K562 (cell line): ENCODE measurements at regions not wholly inside any gene's neighbourhood (a gene's known extent, or its start where the extent isn't known, plus 50 kb on each side); places are given as distances from the start of the nearest gene placed in this dataset.

ENCODE experiments used
- ATAC-seq: fragments of 200-7000 bp; cut with Tn5 transposase; 3 replicates; pipeline ENCODE4 v1.9.1; 2020; ENCODE audit warnings: moderate library complexity
- BruUV-seq: library from RNA; stranded (reverse); fragments of 400-500 nt; replicated peaks from 2 replicates; lab custom pipeline; 2021; lab: Mats Ljungman, UMichigan
- CTCF ChIA-PET: fragments of 300-600 bp; formaldehyde crosslinking; extraction: SDS; loops from one replicate; lab custom pipeline; 2021; ENCODE audit warnings: low intra/inter-chr PET ratio; lab: Yijun Ruan, JAX
- POLR2A ChIA-PET: fragments of 300-600, 350-650 bp; sonication (Branson Sonifier 250); formaldehyde crosslinking; extraction: SDS; loops from one replicate; lab custom pipeline; 2021; ENCODE audit warnings: antibody characterized with exemption, inconsistent platforms; lab: Yijun Ruan, JAX
- DNase-seq, 4 experiments: peaks; one replicate each; pipeline versions ENCODE4 v3.0.0 to v3.0.0-alpha.2; 2011 to 2018; ENCODE audit warnings: low spot score in 3 of 4, mixed read lengths in 3 of 4; ENCODE audit errors: extremely low read depth in 1 of 4
- FAIRE-seq: peaks from 2 replicates; lab custom pipeline; 2011; peaks lifted over from hg19 to GRCh38; lab: Jason Lieb, UNC
- H2AFZ ChIP-seq: 2 replicates; pipeline ENCODE4 v1.6.0; 2011; ENCODE audit warnings: low read depth, low read length, control low read depth, inconsistent platforms
- H3K27ac ChIP-seq: fragments of 200-600 bp; 3 replicates; pipeline ENCODE4 v1.8.0; 2011; ENCODE audit warnings: low read depth, mild to moderate bottlenecking, control low read depth, inconsistent platforms, low read length, moderate library complexity, mixed read lengths; ENCODE audit errors: extremely low read depth
- H3K27me3 ChIP-seq, 2 experiments: fragments of 300-600 bp in 1 of 2; 2 replicates in 1 of 2; 3 replicates in 1 of 2; pipeline versions ENCODE4 v1.6.0 to v1.8.0; 2011; ENCODE audit warnings: inconsistent platforms in 2 of 2, low read length in 2 of 2, mild to moderate bottlenecking in 1 of 2, mixed read lengths in 1 of 2, moderate library complexity in 1 of 2; ENCODE audit not compliant: control insufficient read depth in 2 of 2, insufficient read depth in 2 of 2
- H3K36me3 ChIP-seq: fragments of 300-600 bp; 3 replicates; pipeline ENCODE4 v1.8.0; 2011; ENCODE audit warnings: mild to moderate bottlenecking, low read length, inconsistent platforms; ENCODE audit not compliant: control insufficient read depth, insufficient read depth
- H3K4me1 ChIP-seq, 2 experiments: fragments of 200-600 bp in 1 of 2; replicated peaks in 1 of 2; 2 replicates in 1 of 2; 3 replicates in 1 of 2; pipeline versions ENCODE4 v1.5.1 to v1.8.0; 2011; ENCODE audit warnings: inconsistent platforms in 2 of 2, low read length in 2 of 2, mild to moderate bottlenecking in 1 of 2, mixed read lengths in 1 of 2, moderate library complexity in 1 of 2; ENCODE audit not compliant: control insufficient read depth in 2 of 2, insufficient read depth in 2 of 2
- H3K4me2 ChIP-seq: 2 replicates; pipeline ENCODE4 v1.6.1; 2011; ENCODE audit warnings: low read length, control low read depth, inconsistent platforms, mixed read lengths; ENCODE audit not compliant: insufficient read depth
- H3K4me3 ChIP-seq: fragments of 200-600 bp; sonication (generic), shearing (Covaris generic); 2 replicates; pipeline ENCODE4 v1.5.1; 2016; ENCODE audit warnings: control low read depth, inconsistent platforms
- H3K79me2 ChIP-seq: fragments of 200-600 bp; 3 replicates; pipeline ENCODE4 v1.8.0; 2011; ENCODE audit warnings: low read length, inconsistent platforms; ENCODE audit not compliant: control insufficient read depth, insufficient read depth
- H3K9ac ChIP-seq, 2 experiments: 2 replicates each; pipeline versions ENCODE4 v1.6.0 to v1.6.1; 2011; ENCODE audit warnings: low read depth in 2 of 2, low read length in 2 of 2, control low read depth in 1 of 2, inconsistent platforms in 1 of 2, mild to moderate bottlenecking in 1 of 2, mixed read lengths in 1 of 2; ENCODE audit not compliant: insufficient read depth in 1 of 2
- H3K9me1 ChIP-seq: one replicate; pipeline ENCODE4 v1.6.0; 2011; ENCODE audit warnings: inconsistent platforms, mild to moderate bottlenecking, low read length, moderate library complexity; ENCODE audit not compliant: control insufficient read depth, insufficient read depth
- H3K9me3 ChIP-seq: replicated peaks from 2 replicates; pipeline ENCODE4 v1.5.1; 2011; ENCODE audit warnings: low read depth, low read length, inconsistent platforms; ENCODE audit not compliant: control insufficient read depth, insufficient read depth
- H4K20me1 ChIP-seq: replicated peaks from 2 replicates; pipeline ENCODE4 v1.6.1; 2011; ENCODE audit warnings: low read length, inconsistent platforms, mixed read lengths; ENCODE audit not compliant: control insufficient read depth, insufficient read depth
- MAFF ChIP-seq: IDR thresholded peaks from 2 replicates; pipeline ENCODE4 v1.6.1; 2012; ENCODE audit warnings: low read length, improper control_type of control experiment
- MAFG ChIP-seq: fragments of 450-650 bp; conservative IDR thresholded peaks from 2 replicates; pipeline ENCODE4 v1.6.1; 2016; ENCODE audit warnings: missing genetic modification characterization, missing compliant biosample characterization
- MAFK ChIP-seq: IDR thresholded peaks from 2 replicates; pipeline ENCODE4 v1.6.1; 2011; ENCODE audit warnings: low read length, improper control_type of control experiment
- NCOA4 ChIP-seq: fragments of 450-650 bp; IDR thresholded peaks from 2 replicates; pipeline ENCODE4 v1.6.1; 2018; ENCODE audit warnings: mild to moderate bottlenecking; ENCODE audit not compliant: partially characterized antibody
- PHB ChIP-seq: fragments of 250-450 bp; sonication (Bioruptor Pico); IDR thresholded peaks from 2 replicates; pipeline ENCODE4 v1.5.0; 2021
- SP2 ChIP-seq: IDR thresholded peaks from 2 replicates; pipeline ENCODE4 v1.6.1; 2011; ENCODE audit warnings: mild to moderate bottlenecking, low read depth, low read length, moderate library complexity; ENCODE audit not compliant: poor library complexity, severe bottlenecking; ENCODE audit errors: extremely low read depth
- SRSF1 ChIP-seq: fragments of 200-400 bp; formaldehyde crosslinking; IDR thresholded peaks from 2 replicates; pipeline ENCODE4 v1.6.1; 2017; ENCODE audit warnings: mild to moderate bottlenecking, low read depth, low read length, moderate library complexity
- ZNF316 ChIP-seq: fragments of 450-650 bp; IDR thresholded peaks from 2 replicates; pipeline ENCODE4 v1.6.1; 2016
- WGBS: fragments of 100-300 bp; shearing (Covaris generic); methylation state at CpG from one replicate; pipeline ENCODE4 v1.1.6; 2016; ENCODE audit warnings: low coverage, mixed read lengths; ENCODE audit not compliant: insufficient coverage; ENCODE audit errors: missing lambda C conversion rate; 5-methylcytosine and 5-hydroxymethylcytosine counted together
- in situ Hi-C: fragments of 300-500 bp; cut with MboI; formaldehyde crosslinking; loops from 4 replicates; pipeline ENCODE4 v1.15.0; 2018; ENCODE audit warnings: inconsistent platforms, mixed read lengths
- intact Hi-C: fragments of 100-400 bp; cut with micrococcal nuclease; formaldehyde crosslinking; loops from 2 replicates; pipeline ENCODE4 v1.14.2; 2022
- TF ChIP-seq, protein P1 (sequence below), 3 experiments: fragments of 200-800 bp in 1 of 3; sonication (Bioruptor generic) in 1 of 3; sonication (generic) in 1 of 3; formaldehyde crosslinking in 1 of 3; IDR thresholded peaks; 2 replicates each; pipeline versions ENCODE4 v1.6.1 to v1.8.0; 2016 to 2022; ENCODE audit warnings: mild to moderate bottlenecking in 2 of 3, missing compliant biosample characterization in 2 of 3, missing genetic modification characterization in 2 of 3, missing genetic modification reagents in 1 of 3
- TF ChIP-seq, protein P2 (sequence below), 2 experiments: fragments of 200-800 bp in 1 of 2; sonication (Bioruptor generic) in 1 of 2; sonication (generic) in 1 of 2; formaldehyde crosslinking in 1 of 2; IDR thresholded peaks in 1 of 2; conservative IDR thresholded peaks in 1 of 2; 2 replicates each; pipeline versions ENCODE4 v1.5.0 to v1.6.1; 2016 to 2020; ENCODE audit warnings: missing compliant biosample characterization in 1 of 2, missing genetic modification characterization in 1 of 2, missing genetic modification reagents in 1 of 2

DNA sequence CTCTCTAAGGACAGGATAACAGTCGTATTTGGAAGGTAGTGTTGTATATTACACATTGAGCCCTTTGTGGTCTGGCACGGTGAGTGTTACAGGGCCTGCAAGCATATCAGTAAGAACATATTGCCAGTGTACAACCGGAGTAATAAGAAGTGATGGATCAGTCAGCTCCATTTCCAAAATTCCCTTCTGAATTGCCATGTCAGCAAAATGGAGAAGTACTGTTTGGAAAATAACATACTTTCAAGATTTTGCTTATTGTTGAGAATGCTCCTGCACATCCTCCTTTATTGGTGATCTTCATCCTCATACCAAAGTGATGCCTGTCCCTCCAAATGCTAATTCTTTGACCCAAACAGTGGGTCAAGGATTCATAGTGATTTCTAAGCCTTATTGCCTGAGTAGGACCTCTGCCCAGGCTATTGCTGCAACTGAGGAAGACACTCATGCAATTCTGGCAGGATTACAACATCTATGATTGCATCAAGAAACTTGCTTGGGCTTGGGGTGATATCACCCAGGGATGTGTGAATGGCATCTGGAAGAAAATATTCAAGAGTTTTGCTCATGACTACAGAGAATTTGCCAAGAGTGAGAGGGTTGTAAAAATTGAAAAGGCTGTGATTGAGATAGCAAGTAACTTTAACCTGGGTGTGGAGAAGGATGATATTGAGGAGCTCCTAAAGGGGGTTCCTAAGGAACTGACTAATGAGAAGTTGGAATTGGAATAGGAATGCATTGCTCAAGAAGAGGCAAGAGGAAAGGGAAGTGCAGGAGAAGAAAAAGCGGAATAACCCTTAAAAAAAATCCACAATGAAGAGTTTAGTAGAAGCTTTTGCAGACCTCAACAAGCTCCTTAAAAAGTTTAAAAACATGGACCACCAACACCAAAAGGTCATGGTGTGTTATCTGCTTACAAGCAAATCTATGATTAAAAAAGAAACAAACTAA lies 452.2 kb upstream of the SORCS1 start:
- no peak overlapping the region for H2AFZ ChIP-seq
- TF ChIP-seq, protein P1, sequence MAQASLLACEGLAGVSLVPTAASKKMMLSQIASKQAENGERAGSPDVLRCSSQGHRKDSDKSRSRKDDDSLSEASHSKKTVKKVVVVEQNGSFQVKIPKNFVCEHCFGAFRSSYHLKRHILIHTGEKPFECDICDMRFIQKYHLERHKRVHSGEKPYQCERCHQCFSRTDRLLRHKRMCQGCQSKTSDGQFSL (CRISPR knock-in tag; IDR thresholded peaks at IDR 0.05): no peak
- TF ChIP-seq, protein P1 (tag; IDR thresholded peaks at IDR 0.05): no peak
- TF ChIP-seq SP2 (no peak), NCOA4 (no peak), MAFK (peak; percentile 88), PHB (CRISPR knock-in tag) (no peak), SRSF1 (no peak), MAFG (tag) (peak; percentile 51; the same call in 1 of the 2 replicates), ZNF316 (peak; percentile 60), MAFF (peak; percentile 82)
- TF ChIP-seq, protein P2, sequence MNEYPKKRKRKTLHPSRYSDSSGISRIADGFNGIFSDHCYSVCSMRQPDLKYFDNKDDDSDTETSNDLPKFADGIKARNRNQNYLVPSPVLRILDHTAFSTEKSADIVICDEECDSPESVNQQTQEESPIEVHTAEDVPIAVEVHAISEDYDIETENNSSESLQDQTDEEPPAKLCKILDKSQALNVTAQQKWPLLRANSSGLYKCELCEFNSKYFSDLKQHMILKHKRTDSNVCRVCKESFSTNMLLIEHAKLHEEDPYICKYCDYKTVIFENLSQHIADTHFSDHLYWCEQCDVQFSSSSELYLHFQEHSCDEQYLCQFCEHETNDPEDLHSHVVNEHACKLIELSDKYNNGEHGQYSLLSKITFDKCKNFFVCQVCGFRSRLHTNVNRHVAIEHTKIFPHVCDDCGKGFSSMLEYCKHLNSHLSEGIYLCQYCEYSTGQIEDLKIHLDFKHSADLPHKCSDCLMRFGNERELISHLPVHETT (CRISPR knock-in tag; conservative IDR thresholded peaks at IDR 0.05 in 1 of 2, IDR thresholded peaks at IDR 0.05 in 1 of 2): no peak
- ATAC-seq (no peak), DNase-seq (no peak), FAIRE-seq (no peak)
- ChIA-PET CTCF (no interaction called here), POLR2A (no interaction called here)
- H3K27ac ChIP-seq: no peak overlapping the region
- no peaks in the 10 kb centered on the region for H3K9me3 ChIP-seq
- no peak overlapping the region for H3K4me3 ChIP-seq
- no peaks in the 10 kb centered on the region for H3K27me3 ChIP-seq
- WGBS: 3% methylated on average over 3 of the region's 4 CpGs
- H3K79me2 ChIP-seq: no peaks in the 10 kb centered on the region
- H3K4me1 ChIP-seq: no peaks in the 10 kb centered on the region
- in situ Hi-C loops: no loop called here
- intact Hi-C loops: no loop called here
- no peaks in the 10 kb centered on the region for H4K20me1 ChIP-seq
- H3K36me3 ChIP-seq: no peaks in the 10 kb centered on the region
- no TSS peak for BruUV-seq
- H3K9me1 ChIP-seq: no peaks in the 10 kb centered on the region
- H3K9ac ChIP-seq: no peak overlapping the region
- no peak overlapping the region for H3K4me2 ChIP-seq
